SKM-1 treated with dmso at 0.1 percent for 144 hours (cell line): ENCODE measurements at regions not wholly inside any gene's neighbourhood (a gene's known extent, or its start where the extent isn't known, plus 50 kb on each side); places are given as distances from the start of the nearest gene placed in this dataset.
"Not testable (repeated sequence)": the region's sequence is repeated elsewhere in the genome, so short reads cannot be mapped to it uniquely, and the experiment has no call there.

ENCODE experiments used
- DNase-seq: peaks from one replicate; lab custom pipeline; 2025; ENCODE audit not compliant: unreplicated experiment; lab: John Stamatoyannopoulos, UW

GRCh38 chr6:144670259-144670658, 385.1 kb downstream of the UTRN start:
- DNase-seq: not testable (repeated sequence)

- no peak for DNase-seq
Measured at GRCh38 chr6:144673807-144674206, 388.7 kb downstream of the UTRN start.

- no peak for DNase-seq
Measured at GRCh38 chr6:144675231-144675861, 390.2 kb downstream of the UTRN start.

- not testable (repeated sequence) for DNase-seq
Measured at GRCh38 chr6:144676310-144676709, 391.2 kb downstream of the UTRN start.

GRCh38 chr6:144677263-144677662, 392.1 kb downstream of the UTRN start:
- DNase-seq: not testable (repeated sequence)

- no peak for DNase-seq
Measured at GRCh38 chr6:144678844-144679243, 393.7 kb downstream of the UTRN start.

- no peak for DNase-seq
Measured at GRCh38 chr6:144681334-144681733, 396.2 kb downstream of the UTRN start.

GRCh38 chr6:144683216-144684070, 398.3 kb downstream of the UTRN start:
- DNase-seq: no peak

- no peak for DNase-seq
Measured at GRCh38 chr6:144688713-144689112, 403.6 kb downstream of the UTRN start.

- no peak for DNase-seq
Measured at GRCh38 chr6:144689503-144690040, 404.4 kb downstream of the UTRN start.

- no peak for DNase-seq
Measured at GRCh38 chr6:144690133-144690532, 405.0 kb downstream of the UTRN start.

GRCh38 chr6:144690666-144691065, 405.5 kb downstream of the UTRN start:
- DNase-seq: no peak

- not testable (repeated sequence) for DNase-seq
Measured at GRCh38 chr6:144692050-144692449, 406.9 kb downstream of the UTRN start.

- no peak for DNase-seq
Measured at GRCh38 chr6:144695858-144696533, 410.9 kb downstream of the UTRN start.

- no peak for DNase-seq
Measured at GRCh38 chr6:144696610-144697368, 411.7 kb downstream of the UTRN start.

- DNase-seq: no peak
Measured at GRCh38 chr6:144697369-144697760, 412.2 kb downstream of the UTRN start.

- no peak for DNase-seq
Measured at GRCh38 chr6:144697801-144698200, 412.7 kb downstream of the UTRN start.

- DNase-seq: no peak
Measured at GRCh38 chr6:144702781-144703180, 417.6 kb downstream of the UTRN start.

- no peak for DNase-seq
Measured at GRCh38 chr6:144710207-144710606, 425.1 kb downstream of the UTRN start.

GRCh38 chr6:144711661-144712060, 426.5 kb downstream of the UTRN start:
- DNase-seq: no peak

- no peak for DNase-seq
Measured at GRCh38 chr6:144712541-144712940, 427.4 kb downstream of the UTRN start.
